ENCODE measurements at regions not wholly inside any gene's neighbourhood (a gene's known extent, or its start where the extent isn't known, plus 50 kb on each side); places are given as distances from the start of the nearest gene placed in this dataset.

DNA sequence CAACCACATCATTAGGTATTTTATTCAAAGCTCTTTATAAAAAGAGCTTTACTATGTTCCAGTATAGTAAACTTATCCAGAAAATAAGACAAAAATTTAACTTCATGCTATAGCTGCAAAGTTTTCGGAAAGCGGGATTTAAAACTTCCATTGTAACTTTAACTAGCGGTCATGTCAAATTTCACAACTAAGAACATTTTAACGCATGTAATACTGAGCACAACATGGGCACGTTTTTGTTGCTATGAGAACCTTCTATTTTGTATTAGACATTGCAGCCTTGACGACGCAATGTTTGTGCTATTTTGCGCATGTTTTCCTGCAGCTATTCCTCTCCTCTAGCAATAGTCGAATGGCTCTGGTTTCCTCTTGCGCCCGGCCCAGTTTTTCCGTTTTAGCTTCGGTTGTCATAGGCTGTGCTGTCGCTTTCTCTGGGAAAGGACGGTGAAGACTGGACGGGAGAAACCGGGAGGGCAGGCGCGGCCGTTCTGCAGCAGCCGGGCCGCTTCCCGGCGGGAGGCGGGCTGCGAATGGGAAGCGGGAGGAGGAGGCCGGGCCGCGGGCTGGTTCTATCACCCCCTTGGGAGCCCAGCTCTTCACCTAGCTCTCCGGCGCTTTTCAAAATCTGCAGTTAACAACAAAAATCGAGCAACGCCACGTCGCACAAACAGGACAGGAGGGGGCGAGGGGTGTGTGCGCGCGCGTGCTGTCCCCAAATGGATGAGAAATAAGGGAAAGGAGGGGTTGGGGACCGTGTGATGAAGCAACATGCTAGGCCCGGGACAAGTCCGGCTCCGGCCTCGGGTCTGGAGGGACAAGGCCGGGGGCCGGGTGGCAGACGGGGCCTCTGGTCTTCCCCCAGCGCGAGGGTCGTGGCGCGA is 105.3 kb upstream of the HNRNPU start (continued):
- TF ChIP-seq HNRNPK (IDR thresholded peaks at IDR 0.05; ENCODE audit: low read depth, low read length, poor library complexity, severe bottlenecking) (no peak), ZNF717 (CRISPR knock-in tag; IDR thresholded peaks at IDR 0.05) (no peak), PRPF4 (IDR thresholded peaks at IDR 0.05; ENCODE audit: insufficient read depth, low read depth, low read length, poor library complexity, severe bottlenecking) (no peak), GATA2 (CRISPR knock-in tag; IDR thresholded peaks at IDR 0.05) (no peak), SMAD1 (IDR thresholded peaks at IDR 0.05; ENCODE audit: low read depth, low read length, partially characterized antibody) (peak; percentile 12), ZNF830 (CRISPR knock-in tag; IDR thresholded peaks at IDR 0.05) (no peak), MCM2 (IDR thresholded peaks at IDR 0.05; ENCODE audit: low read depth) (no peak), CBX3 (IDR thresholded peaks at IDR 0.05; ENCODE audit: borderline replicate concordance in 1 of 2, low read length in 2 of 2) (no peak), SIN3A (IDR thresholded peaks at IDR 0.05; ENCODE audit: borderline replicate concordance in 2 of 2, control insufficient read depth in 1 of 2, low read depth in 2 of 2, low read length in 2 of 2) (peak; percentile 15 to 22; a peak in 1 of 4 replicates), SPI1 (IDR thresholded peaks at IDR 0.05; ENCODE audit: borderline replicate concordance, low read depth, low read length) (no peak), CEBPB (tag; IDR thresholded peaks at IDR 0.05) (peak; percentile 96), CBFA2T3 (IDR thresholded peaks at IDR 0.05) (no peak), MAZ (CRISPR knock-in tag; conservative IDR thresholded peaks at IDR 0.05 in 1 of 2, IDR thresholded peaks at IDR 0.05 in 1 of 2) (peak; percentile 91 to 93; a peak in 3 of 4 replicates), ZNF778 (CRISPR knock-in tag; IDR thresholded peaks at IDR 0.05) (no peak), ZNF146 (CRISPR knock-in tag; IDR thresholded peaks at IDR 0.05; ENCODE audit: unreplicated experiment) (peak; percentile 12), MTA3 (IDR thresholded peaks at IDR 0.05; ENCODE audit: borderline replicate concordance) (peak; percentile 79)
- TF ChIP-seq, protein P1, sequence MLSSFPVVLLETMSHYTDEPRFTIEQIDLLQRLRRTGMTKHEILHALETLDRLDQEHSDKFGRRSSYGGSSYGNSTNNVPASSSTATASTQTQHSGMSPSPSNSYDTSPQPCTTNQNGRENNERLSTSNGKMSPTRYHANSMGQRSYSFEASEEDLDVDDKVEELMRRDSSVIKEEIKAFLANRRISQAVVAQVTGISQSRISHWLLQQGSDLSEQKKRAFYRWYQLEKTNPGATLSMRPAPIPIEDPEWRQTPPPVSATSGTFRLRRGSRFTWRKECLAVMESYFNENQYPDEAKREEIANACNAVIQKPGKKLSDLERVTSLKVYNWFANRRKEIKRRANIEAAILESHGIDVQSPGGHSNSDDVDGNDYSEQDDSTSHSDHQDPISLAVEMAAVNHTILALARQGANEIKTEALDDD (IDR thresholded peaks at IDR 0.05): no peak
- TF ChIP-seq, protein P2, sequence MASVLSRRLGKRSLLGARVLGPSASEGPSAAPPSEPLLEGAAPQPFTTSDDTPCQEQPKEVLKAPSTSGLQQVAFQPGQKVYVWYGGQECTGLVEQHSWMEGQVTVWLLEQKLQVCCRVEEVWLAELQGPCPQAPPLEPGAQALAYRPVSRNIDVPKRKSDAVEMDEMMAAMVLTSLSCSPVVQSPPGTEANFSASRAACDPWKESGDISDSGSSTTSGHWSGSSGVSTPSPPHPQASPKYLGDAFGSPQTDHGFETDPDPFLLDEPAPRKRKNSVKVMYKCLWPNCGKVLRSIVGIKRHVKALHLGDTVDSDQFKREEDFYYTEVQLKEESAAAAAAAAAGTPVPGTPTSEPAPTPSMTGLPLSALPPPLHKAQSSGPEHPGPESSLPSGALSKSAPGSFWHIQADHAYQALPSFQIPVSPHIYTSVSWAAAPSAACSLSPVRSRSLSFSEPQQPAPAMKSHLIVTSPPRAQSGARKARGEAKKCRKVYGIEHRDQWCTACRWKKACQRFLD (CRISPR knock-in tag; IDR thresholded peaks at IDR 0.05): peak; percentile 27; the same call in 1 of the 2 replicates
- TF ChIP-seq, protein P3, sequence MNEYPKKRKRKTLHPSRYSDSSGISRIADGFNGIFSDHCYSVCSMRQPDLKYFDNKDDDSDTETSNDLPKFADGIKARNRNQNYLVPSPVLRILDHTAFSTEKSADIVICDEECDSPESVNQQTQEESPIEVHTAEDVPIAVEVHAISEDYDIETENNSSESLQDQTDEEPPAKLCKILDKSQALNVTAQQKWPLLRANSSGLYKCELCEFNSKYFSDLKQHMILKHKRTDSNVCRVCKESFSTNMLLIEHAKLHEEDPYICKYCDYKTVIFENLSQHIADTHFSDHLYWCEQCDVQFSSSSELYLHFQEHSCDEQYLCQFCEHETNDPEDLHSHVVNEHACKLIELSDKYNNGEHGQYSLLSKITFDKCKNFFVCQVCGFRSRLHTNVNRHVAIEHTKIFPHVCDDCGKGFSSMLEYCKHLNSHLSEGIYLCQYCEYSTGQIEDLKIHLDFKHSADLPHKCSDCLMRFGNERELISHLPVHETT (CRISPR knock-in tag; conservative IDR thresholded peaks at IDR 0.05 in 1 of 2, IDR thresholded peaks at IDR 0.05 in 1 of 2): peak in 1 of 2 experiments; percentile 3; a peak in 1 of 4 replicates
- TF ChIP-seq, protein P4, sequence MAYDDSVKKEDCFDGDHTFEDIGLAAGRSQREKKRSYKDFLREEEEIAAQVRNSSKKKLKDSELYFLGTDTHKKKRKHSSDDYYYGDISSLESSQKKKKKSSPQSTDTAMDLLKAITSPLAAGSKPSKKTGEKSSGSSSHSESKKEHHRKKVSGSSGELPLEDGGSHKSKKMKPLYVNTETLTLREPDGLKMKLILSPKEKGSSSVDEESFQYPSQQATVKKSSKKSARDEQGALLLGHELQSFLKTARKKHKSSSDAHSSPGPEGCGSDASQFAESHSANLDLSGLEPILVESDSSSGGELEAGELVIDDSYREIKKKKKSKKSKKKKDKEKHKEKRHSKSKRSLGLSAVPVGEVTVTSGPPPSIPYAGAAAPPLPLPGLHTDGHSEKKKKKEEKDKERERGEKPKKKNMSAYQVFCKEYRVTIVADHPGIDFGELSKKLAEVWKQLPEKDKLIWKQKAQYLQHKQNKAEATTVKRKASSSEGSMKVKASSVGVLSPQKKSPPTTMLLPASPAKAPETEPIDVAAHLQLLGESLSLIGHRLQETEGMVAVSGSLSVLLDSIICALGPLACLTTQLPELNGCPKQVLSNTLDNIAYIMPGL (CRISPR knock-in tag; IDR thresholded peaks at IDR 0.05): 0 out of 2 replicates have a peak, but pooled peaks have one; percentile 45

Data from K562 (cell line).